GM13977 (cell line): ENCODE measurements at regions not wholly inside any gene's neighbourhood (a gene's known extent, or its start where the extent isn't known, plus 50 kb on each side); places are given as distances from the start of the nearest gene placed in this dataset.

Source experiments
- DNase-seq: peaks from one replicate; pipeline ENCODE4 v3.0.0; 2012; ENCODE audit warnings: low spot score
- in situ Hi-C: fragments of 300-500 bp; cut with MboI; formaldehyde crosslinking; loops from one replicate; pipeline ENCODE4 v1.12.0; 2022; ENCODE audit warnings: low sequenced_read_pairs, low pct_unique_long_range_greater_than_20kb, mixed read lengths, inconsistent platforms; ENCODE audit not compliant: unreplicated experiment
- TF ChIP-seq, protein P1 (sequence below): IDR thresholded peaks from 2 replicates; pipeline ENCODE4 v1.5.1; 2012; ENCODE audit warnings: mild to moderate bottlenecking, control low read depth; ENCODE audit not compliant: insufficient read depth; ENCODE audit errors: extremely low read depth, missing control alignments

- in situ Hi-C loops: no loop called here
- TF ChIP-seq, protein P1, sequence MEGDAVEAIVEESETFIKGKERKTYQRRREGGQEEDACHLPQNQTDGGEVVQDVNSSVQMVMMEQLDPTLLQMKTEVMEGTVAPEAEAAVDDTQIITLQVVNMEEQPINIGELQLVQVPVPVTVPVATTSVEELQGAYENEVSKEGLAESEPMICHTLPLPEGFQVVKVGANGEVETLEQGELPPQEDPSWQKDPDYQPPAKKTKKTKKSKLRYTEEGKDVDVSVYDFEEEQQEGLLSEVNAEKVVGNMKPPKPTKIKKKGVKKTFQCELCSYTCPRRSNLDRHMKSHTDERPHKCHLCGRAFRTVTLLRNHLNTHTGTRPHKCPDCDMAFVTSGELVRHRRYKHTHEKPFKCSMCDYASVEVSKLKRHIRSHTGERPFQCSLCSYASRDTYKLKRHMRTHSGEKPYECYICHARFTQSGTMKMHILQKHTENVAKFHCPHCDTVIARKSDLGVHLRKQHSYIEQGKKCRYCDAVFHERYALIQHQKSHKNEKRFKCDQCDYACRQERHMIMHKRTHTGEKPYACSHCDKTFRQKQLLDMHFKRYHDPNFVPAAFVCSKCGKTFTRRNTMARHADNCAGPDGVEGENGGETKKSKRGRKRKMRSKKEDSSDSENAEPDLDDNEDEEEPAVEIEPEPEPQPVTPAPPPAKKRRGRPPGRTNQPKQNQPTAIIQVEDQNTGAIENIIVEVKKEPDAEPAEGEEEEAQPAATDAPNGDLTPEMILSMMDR: no peak
- DNase-seq: no peak
These were observed 371.3 kb downstream of the TUSC7 start for GRCh38 chr3:117080872-117081271.

DNA sequence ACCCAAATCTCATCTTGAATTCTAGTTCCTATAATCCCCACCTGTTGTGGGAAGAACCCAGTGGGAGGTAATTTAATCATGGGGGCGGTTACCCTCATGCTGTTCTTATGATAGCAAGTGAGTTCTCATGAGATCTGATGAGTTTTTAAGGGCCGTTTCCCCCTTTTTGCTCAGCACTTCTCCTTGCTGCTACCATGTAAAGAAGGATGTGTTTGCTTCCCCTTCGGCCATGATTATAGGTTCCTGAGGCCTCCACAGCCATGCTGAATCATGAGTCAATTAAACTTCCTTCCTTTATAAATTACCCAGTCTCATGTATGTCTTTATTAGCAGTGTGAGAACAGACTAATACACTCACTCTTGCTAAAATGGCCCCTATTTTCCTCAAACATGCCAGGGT lies 374.7 kb downstream of the TUSC7 start:
- TF ChIP-seq, protein P1: no peak
- in situ Hi-C loops: no loop called here
- DNase-seq: no peak

- in situ Hi-C loops: no loop called here
- DNase-seq: no peak
These were observed 375.2 kb downstream of the TUSC7 start for GRCh38 chr3:117084739-117085270.

GRCh38 chr3:117091676-117092075 lies 382.1 kb downstream of the TUSC7 start:
- in situ Hi-C loops: no loop called here
- TF ChIP-seq, protein P1: no peak
- no peak for DNase-seq

More at GRCh38 chr3:117084739-117085270, 375.2 kb downstream of the TUSC7 start:
- TF ChIP-seq, protein P1: no peak

DNA sequence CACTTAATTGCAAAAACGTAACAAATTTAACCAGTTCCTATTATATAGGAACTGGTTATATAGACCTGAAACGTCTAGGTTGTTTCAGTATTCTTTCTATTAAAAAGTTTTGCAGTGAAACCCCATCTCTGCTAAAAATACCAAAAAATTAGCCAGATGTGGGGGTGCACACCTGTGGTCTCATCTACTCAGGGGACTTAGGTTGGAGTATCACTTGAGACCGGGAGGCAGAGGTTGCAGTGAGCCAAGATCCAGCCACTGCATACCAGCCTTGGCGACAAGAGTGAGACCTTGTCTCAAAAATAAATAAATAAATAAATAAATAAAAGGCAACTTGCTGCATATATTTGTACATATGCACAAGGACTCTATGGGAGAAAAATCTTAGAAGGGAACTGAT lies 387.0 kb downstream of the TUSC7 start:
- in situ Hi-C loops: no loop called here
- TF ChIP-seq, protein P1: no peak
- no peak for DNase-seq

DNA sequence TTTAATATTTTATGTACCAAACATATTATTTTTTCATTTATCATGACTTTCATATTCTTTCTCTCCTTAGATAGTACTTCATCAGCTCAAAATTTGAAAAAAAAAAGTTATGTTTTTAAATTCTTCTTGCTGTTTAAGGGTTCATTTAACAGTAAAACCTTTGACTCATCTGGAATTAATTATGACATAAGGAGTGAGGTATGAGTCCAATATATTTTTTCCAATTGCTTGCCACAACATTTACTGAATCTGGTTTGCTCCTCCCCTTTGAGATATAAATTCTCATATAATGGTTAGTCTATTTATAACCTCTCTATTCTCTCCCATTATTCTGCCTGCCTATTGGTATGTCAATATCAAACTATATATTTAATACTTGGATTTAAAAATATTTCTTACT lies 387.8 kb downstream of the TUSC7 start:
- TF ChIP-seq, protein P1: no peak
- no peak for DNase-seq
- in situ Hi-C loops: no loop called here

GRCh38 chr3:117101697-117102096 lies 392.1 kb downstream of the TUSC7 start:
- in situ Hi-C loops: no loop called here
- TF ChIP-seq, protein P1: no peak
- no peak for DNase-seq
